NCI-H526 (cell line): ENCODE measurements at regions not wholly inside any gene's neighbourhood (a gene's known extent, or its start where the extent isn't known, plus 50 kb on each side); places are given as distances from the start of the nearest gene placed in this dataset.
"Not testable (repeated sequence)": the region's sequence is repeated elsewhere in the genome, so short reads cannot be mapped to it uniquely, and the experiment has no call there.

Experiments
- DNase-seq, 2 experiments: peaks; one replicate each; lab custom pipeline; 2025; lab: John Stamatoyannopoulos, UW

- no peak for DNase-seq
These were observed 133.1 kb upstream of the TBCA start for GRCh38 chr5:77909237-77909636.

- DNase-seq, result no peak
These were observed 132.6 kb upstream of the TBCA start for GRCh38 chr5:77908787-77909186.

GRCh38 chr5:77907786-77908185 is 131.6 kb upstream of the TBCA start:
- no peak for DNase-seq

GRCh38 chr5:77906806-77907205 is 130.7 kb upstream of the TBCA start:
- DNase-seq, result no peak

- no peak for DNase-seq
These were observed 128.2 kb upstream of the TBCA start for GRCh38 chr5:77904362-77904761.

- no peak for DNase-seq
These were observed 124.6 kb upstream of the TBCA start for GRCh38 chr5:77900691-77901090.

- DNase-seq, result no peak
These were observed 122.2 kb upstream of the TBCA start for GRCh38 chr5:77898385-77898784.

- no peak for DNase-seq
These were observed 120.2 kb upstream of the TBCA start for GRCh38 chr5:77896338-77896737.

GRCh38 chr5:77894103-77894502 is 118.0 kb upstream of the TBCA start:
- DNase-seq, result not testable (repeated sequence)

GRCh38 chr5:77893225-77893860 is 117.2 kb upstream of the TBCA start:
- no peak for DNase-seq

- DNase-seq, result no peak
These were observed 116.2 kb upstream of the TBCA start for GRCh38 chr5:77892061-77893010.

GRCh38 chr5:77885519-77885918 is 109.4 kb upstream of the TBCA start:
- DNase-seq, result no peak

GRCh38 chr5:77882670-77883257 is 106.6 kb upstream of the TBCA start:
- DNase-seq, result no peak

GRCh38 chr5:77881528-77881927 is 105.4 kb upstream of the TBCA start:
- DNase-seq, result no peak

- DNase-seq, result no peak
These were observed 101.6 kb upstream of the TBCA start for GRCh38 chr5:77877516-77878355.

GRCh38 chr5:77876862-77877502 is 100.8 kb upstream of the TBCA start:
- no peak for DNase-seq

GRCh38 chr5:77876316-77876715 is 100.2 kb upstream of the TBCA start:
- DNase-seq, result no peak

- no peak for DNase-seq
These were observed 98.6 kb upstream of the TBCA start for GRCh38 chr5:77874691-77875090.

GRCh38 chr5:77873239-77873638 is 97.1 kb upstream of the TBCA start:
- DNase-seq, result no peak

GRCh38 chr5:77871946-77872345 is 95.8 kb upstream of the TBCA start:
- no peak for DNase-seq

- DNase-seq, result no peak
These were observed 94.9 kb upstream of the TBCA start for GRCh38 chr5:77871016-77871415.
